ENCODE measurements at regions not wholly inside any gene's neighbourhood (a gene's known extent, or its start where the extent isn't known, plus 50 kb on each side); places are given as distances from the start of the nearest gene placed in this dataset.

DNA sequence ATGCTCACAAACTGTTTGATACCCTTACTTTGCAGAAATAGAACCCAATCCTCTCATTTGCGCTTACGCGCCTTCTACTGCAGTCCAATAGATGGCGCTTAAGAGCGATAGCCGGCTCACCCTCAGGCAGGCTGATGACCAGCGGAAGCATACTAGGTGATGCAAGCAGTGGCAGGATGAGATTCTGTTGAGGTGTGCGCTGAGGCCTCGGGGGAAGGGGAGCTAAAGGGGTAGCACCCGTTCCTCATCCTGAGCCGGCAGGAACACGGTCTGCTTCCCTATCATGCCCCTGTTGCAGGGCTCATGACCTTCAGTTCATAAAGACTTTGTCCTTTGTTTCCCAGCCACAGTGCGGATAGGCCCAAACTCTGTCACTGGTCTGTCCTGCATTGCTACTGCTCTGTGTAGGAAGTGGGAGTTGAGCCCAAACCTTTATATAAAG lies 628.9 kb downstream of the TLL1 start:
- H3K27ac Mint-ChIP-seq (ENCODE audit: unreplicated experiment) = no peak overlapping the region
- DNase-seq = peak; percentile 65
- H3K4me1 Mint-ChIP-seq (ENCODE audit: low read depth, unreplicated experiment) = no peaks in the 10 kb centered on the region
- peak; percentile 63 for TF ChIP-seq CTCF (IDR thresholded peaks at IDR 0.05; ENCODE audit: partially characterized antibody, unreplicated experiment)
- H3K9me3 Mint-ChIP-seq (ENCODE audit: unreplicated experiment) = no peaks in the 10 kb centered on the region
- no peak overlapping the region for H3K4me3 Mint-ChIP-seq (ENCODE audit: unreplicated experiment)
- no peaks in the 10 kb centered on the region for H3K36me3 Mint-ChIP-seq (ENCODE audit: unreplicated experiment)
- H3K27me3 Mint-ChIP-seq (ENCODE audit: unreplicated experiment) = no peaks in the 10 kb centered on the region

GRCh38 chr4:166502660-166503059 lies 629.6 kb downstream of the TLL1 start:
- no peaks in the 10 kb centered on the region for H3K4me1 Mint-ChIP-seq (ENCODE audit: low read depth, unreplicated experiment)
- no peaks in the 10 kb centered on the region for H3K9me3 Mint-ChIP-seq (ENCODE audit: unreplicated experiment)
- H3K36me3 Mint-ChIP-seq (ENCODE audit: unreplicated experiment) = no peaks in the 10 kb centered on the region
- no peak overlapping the region for H3K4me3 Mint-ChIP-seq (ENCODE audit: unreplicated experiment)
- no peak for TF ChIP-seq CTCF (IDR thresholded peaks at IDR 0.05; ENCODE audit: partially characterized antibody, unreplicated experiment)
- no peak for DNase-seq
- no peaks in the 10 kb centered on the region for H3K27me3 Mint-ChIP-seq (ENCODE audit: unreplicated experiment)
- H3K27ac Mint-ChIP-seq (ENCODE audit: unreplicated experiment) = no peak overlapping the region

GRCh38 chr4:166506051-166506450 lies 633.0 kb downstream of the TLL1 start:
- Mint-ChIP-seq H3K4me3 (ENCODE audit: unreplicated experiment) (no peak overlapping the region), H3K27ac (ENCODE audit: unreplicated experiment) (no peak overlapping the region), H3K9me3 (ENCODE audit: unreplicated experiment) (no peaks in the 10 kb centered on the region), H3K36me3 (ENCODE audit: unreplicated experiment) (no peaks in the 10 kb centered on the region), H3K27me3 (ENCODE audit: unreplicated experiment) (no peaks in the 10 kb centered on the region), H3K4me1 (ENCODE audit: low read depth, unreplicated experiment) (no peaks in the 10 kb centered on the region)
- no peak for DNase-seq
- no peak for TF ChIP-seq CTCF (IDR thresholded peaks at IDR 0.05; ENCODE audit: partially characterized antibody, unreplicated experiment)

DNA sequence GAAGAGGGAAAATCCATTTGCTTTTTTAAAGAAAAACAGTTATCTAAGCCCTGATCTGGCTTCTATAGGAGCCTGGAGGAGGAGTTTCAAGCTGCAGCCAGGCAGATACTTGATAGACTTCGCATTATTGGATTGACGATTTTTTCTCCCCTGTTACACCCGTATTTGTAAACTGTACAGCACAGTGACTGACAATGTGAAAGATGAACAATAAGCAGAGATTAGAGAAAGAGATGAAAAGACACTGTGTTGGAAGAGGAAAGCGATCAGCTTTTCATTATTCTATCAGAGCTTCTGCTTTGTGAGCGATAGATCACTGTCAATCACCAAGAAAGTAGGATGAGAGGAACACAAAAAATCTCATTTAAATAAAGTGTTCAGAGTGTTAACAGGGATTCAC lies 639.2 kb downstream of the TLL1 start:
- no peaks in the 10 kb centered on the region for H3K27me3 Mint-ChIP-seq (ENCODE audit: unreplicated experiment)
- no peak for TF ChIP-seq CTCF (IDR thresholded peaks at IDR 0.05; ENCODE audit: partially characterized antibody, unreplicated experiment)
- H3K9me3 Mint-ChIP-seq (ENCODE audit: unreplicated experiment) = no peaks in the 10 kb centered on the region
- DNase-seq = no peak
- no peaks in the 10 kb centered on the region for H3K36me3 Mint-ChIP-seq (ENCODE audit: unreplicated experiment)
- no peak overlapping the region for H3K4me3 Mint-ChIP-seq (ENCODE audit: unreplicated experiment)
- no peak overlapping the region for H3K27ac Mint-ChIP-seq (ENCODE audit: unreplicated experiment)
- no peaks in the 10 kb centered on the region for H3K4me1 Mint-ChIP-seq (ENCODE audit: low read depth, unreplicated experiment)

DNA sequence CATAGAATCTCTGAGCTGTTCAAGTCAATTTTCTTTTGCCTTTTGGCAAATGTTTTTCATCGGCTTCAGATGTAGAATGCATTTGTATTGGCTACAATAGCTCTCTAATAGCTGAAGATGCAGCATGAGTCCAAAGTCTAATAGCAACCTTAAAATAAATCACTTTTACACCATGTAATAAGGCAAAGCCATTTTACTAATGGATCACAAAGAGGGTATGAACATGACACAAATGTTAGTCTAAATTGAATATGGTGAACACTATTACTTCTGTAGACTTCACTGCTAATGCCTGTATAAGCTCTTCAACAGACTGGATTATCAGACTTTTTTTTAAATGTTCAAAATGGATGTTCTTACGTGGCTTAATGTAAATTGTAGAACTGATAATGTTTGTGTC lies 645.3 kb downstream of the TLL1 start:
- no peak for DNase-seq
- no peak for TF ChIP-seq CTCF (IDR thresholded peaks at IDR 0.05; ENCODE audit: partially characterized antibody, unreplicated experiment)
- no peaks in the 10 kb centered on the region for H3K36me3 Mint-ChIP-seq (ENCODE audit: unreplicated experiment)
- no peaks in the 10 kb centered on the region for H3K27me3 Mint-ChIP-seq (ENCODE audit: unreplicated experiment)
- peaks cover 4% of the 10 kb centered on the region for H3K9me3 Mint-ChIP-seq (ENCODE audit: unreplicated experiment)
- H3K4me1 Mint-ChIP-seq (ENCODE audit: low read depth, unreplicated experiment) = no peaks in the 10 kb centered on the region
- no peak overlapping the region for H3K4me3 Mint-ChIP-seq (ENCODE audit: unreplicated experiment)
- H3K27ac Mint-ChIP-seq (ENCODE audit: unreplicated experiment) = no peak overlapping the region
